ENCODE measurements at regions not wholly inside any gene's neighbourhood (a gene's known extent, or its start where the extent isn't known, plus 50 kb on each side); places are given as distances from the start of the nearest gene placed in this dataset.

- no peak for DNase-seq (ENCODE audit: low spot score, unreplicated experiment)
- Mint-ChIP-seq H3K27me3 (no peaks in the 10 kb centered on the region), H3K4me1 (ENCODE audit: low read depth) (peaks cover 52% of the 10 kb centered on the region), H3K4me3 (ENCODE audit: low read depth) (no peak overlapping the region), H3K9me3 (ENCODE audit: low read depth) (peaks cover under 1% of the 10 kb centered on the region), H3K36me3 (ENCODE audit: insufficient read depth) (no peaks in the 10 kb centered on the region), H3K27ac (no peak overlapping the region)
- no peak for TF ChIP-seq CTCF (IDR thresholded peaks at IDR 0.05; ENCODE audit: unreplicated experiment)
Measured at GRCh38 chr7:25834050-25834449, 317.9 kb upstream of the NFE2L3 start.

- Mint-ChIP-seq H3K27ac (no peak overlapping the region), H3K36me3 (ENCODE audit: insufficient read depth) (no peaks in the 10 kb centered on the region), H3K4me1 (ENCODE audit: low read depth) (peaks cover 46% of the 10 kb centered on the region), H3K9me3 (ENCODE audit: low read depth) (peaks cover 3% of the 10 kb centered on the region), H3K27me3 (no peaks in the 10 kb centered on the region), H3K4me3 (ENCODE audit: low read depth) (no peak overlapping the region)
- no peak for TF ChIP-seq CTCF (IDR thresholded peaks at IDR 0.05; ENCODE audit: unreplicated experiment)
- DNase-seq (ENCODE audit: low spot score, unreplicated experiment), result no peak
Measured at GRCh38 chr7:25835197-25835596, 316.8 kb upstream of the NFE2L3 start.

GRCh38 chr7:25839084-25839769 is 312.8 kb upstream of the NFE2L3 start:
- Mint-ChIP-seq H3K4me3 (ENCODE audit: low read depth) (no peak overlapping the region), H3K36me3 (ENCODE audit: insufficient read depth) (no peaks in the 10 kb centered on the region), H3K9me3 (ENCODE audit: low read depth) (peaks cover 3% of the 10 kb centered on the region), H3K27ac (no peak overlapping the region), H3K4me1 (ENCODE audit: low read depth) (peaks cover 18% of the 10 kb centered on the region), H3K27me3 (no peaks in the 10 kb centered on the region)
- DNase-seq (ENCODE audit: low spot score, unreplicated experiment), result no peak
- peak; percentile 36 for TF ChIP-seq CTCF (IDR thresholded peaks at IDR 0.05; ENCODE audit: unreplicated experiment)

- H3K36me3 Mint-ChIP-seq (ENCODE audit: insufficient read depth), result no peaks in the 10 kb centered on the region
- no peak overlapping the region for H3K4me3 Mint-ChIP-seq (ENCODE audit: low read depth)
- TF ChIP-seq CTCF (IDR thresholded peaks at IDR 0.05; ENCODE audit: unreplicated experiment), result no peak
- H3K27me3 Mint-ChIP-seq, result no peaks in the 10 kb centered on the region
- H3K27ac Mint-ChIP-seq, result no peak overlapping the region
- no peak for DNase-seq (ENCODE audit: low spot score, unreplicated experiment)
- H3K9me3 Mint-ChIP-seq (ENCODE audit: low read depth), result peaks cover 3% of the 10 kb centered on the region
- H3K4me1 Mint-ChIP-seq (ENCODE audit: low read depth), result peaks cover 16% of the 10 kb centered on the region
Measured at GRCh38 chr7:25840209-25840792, 311.7 kb upstream of the NFE2L3 start.

- Mint-ChIP-seq H3K4me3 (ENCODE audit: low read depth) (no peak overlapping the region), H3K9me3 (ENCODE audit: low read depth) (peaks cover 3% of the 10 kb centered on the region), H3K36me3 (ENCODE audit: insufficient read depth) (no peaks in the 10 kb centered on the region), H3K27me3 (no peaks in the 10 kb centered on the region), H3K27ac (no peak overlapping the region), H3K4me1 (ENCODE audit: low read depth) (peaks cover 16% of the 10 kb centered on the region)
- no peak for TF ChIP-seq CTCF (IDR thresholded peaks at IDR 0.05; ENCODE audit: unreplicated experiment)
- no peak for DNase-seq (ENCODE audit: low spot score, unreplicated experiment)
Measured at GRCh38 chr7:25841575-25841974, 310.4 kb upstream of the NFE2L3 start.

Data from progenitor cell of endocrine pancreas (in vitro differentiated cells).